MCF 10A (cell line): ENCODE measurements at regions not wholly inside any gene's neighbourhood (a gene's known extent, or its start where the extent isn't known, plus 50 kb on each side); places are given as distances from the start of the nearest gene placed in this dataset.

Experiments used
- BruUV-seq: library from RNA; stranded (reverse); fragments of 400-500 nt; replicated peaks from 2 replicates; lab custom pipeline; 2021; lab: Mats Ljungman, UMichigan
- CTCF ChIA-PET: fragments of 300-600 bp; sonication (Branson Sonifier 250); formaldehyde crosslinking; extraction: SDS; loops from one replicate; lab custom pipeline; 2021; ENCODE audit warnings: antibody characterized with exemption, inconsistent platforms; lab: Yijun Ruan, JAX
- POLR2A ChIA-PET: fragments of 300-600, 350-650 bp; sonication (Branson Sonifier 250); formaldehyde crosslinking; extraction: SDS; loops from one replicate; lab custom pipeline; 2020; ENCODE audit warnings: antibody characterized with exemption, inconsistent platforms; lab: Yijun Ruan, JAX
- DNase-seq: peaks from one replicate; pipeline ENCODE4 v3.0.0-alpha.2; 2018; ENCODE audit not compliant: unreplicated experiment
- H3K27ac Mint-ChIP-seq: one replicate; pipeline ENCODE4 v1.8.0; 2022; ENCODE audit warnings: mild to moderate bottlenecking, low read depth, mixed read lengths; ENCODE audit not compliant: unreplicated experiment
- H3K27me3 Mint-ChIP-seq: one replicate; pipeline ENCODE4 v1.8.0; 2022; ENCODE audit warnings: mixed read lengths; ENCODE audit not compliant: insufficient read depth, unreplicated experiment
- H3K36me3 Mint-ChIP-seq: one replicate; pipeline ENCODE4 v1.8.0; 2022; ENCODE audit warnings: mild to moderate bottlenecking, moderate library complexity, mixed read lengths; ENCODE audit not compliant: insufficient read depth, unreplicated experiment
- H3K4me1 Mint-ChIP-seq: one replicate; pipeline ENCODE4 v1.8.0; 2022; ENCODE audit warnings: mixed read lengths; ENCODE audit not compliant: insufficient read depth, unreplicated experiment
- H3K4me3 Mint-ChIP-seq: one replicate; pipeline ENCODE4 v1.8.0; 2022; ENCODE audit warnings: mild to moderate bottlenecking, moderate library complexity, mixed read lengths; ENCODE audit not compliant: unreplicated experiment
- H3K9me3 Mint-ChIP-seq: one replicate; pipeline ENCODE4 v1.8.0; 2022; ENCODE audit warnings: mixed read lengths; ENCODE audit not compliant: unreplicated experiment
- intact Hi-C: fragments of 100-400 bp; cut with micrococcal nuclease; formaldehyde crosslinking; loops from 2 replicates; pipeline ENCODE4 v1.14.1; 2022
- TF ChIP-seq, protein P1 (sequence below): fragments of 200-600 bp; IDR thresholded peaks from one replicate; pipeline ENCODE4 v1.8.0; 2022; ENCODE audit warnings: antibody characterized with exemption, mild to moderate bottlenecking; ENCODE audit not compliant: unreplicated experiment

DNA sequence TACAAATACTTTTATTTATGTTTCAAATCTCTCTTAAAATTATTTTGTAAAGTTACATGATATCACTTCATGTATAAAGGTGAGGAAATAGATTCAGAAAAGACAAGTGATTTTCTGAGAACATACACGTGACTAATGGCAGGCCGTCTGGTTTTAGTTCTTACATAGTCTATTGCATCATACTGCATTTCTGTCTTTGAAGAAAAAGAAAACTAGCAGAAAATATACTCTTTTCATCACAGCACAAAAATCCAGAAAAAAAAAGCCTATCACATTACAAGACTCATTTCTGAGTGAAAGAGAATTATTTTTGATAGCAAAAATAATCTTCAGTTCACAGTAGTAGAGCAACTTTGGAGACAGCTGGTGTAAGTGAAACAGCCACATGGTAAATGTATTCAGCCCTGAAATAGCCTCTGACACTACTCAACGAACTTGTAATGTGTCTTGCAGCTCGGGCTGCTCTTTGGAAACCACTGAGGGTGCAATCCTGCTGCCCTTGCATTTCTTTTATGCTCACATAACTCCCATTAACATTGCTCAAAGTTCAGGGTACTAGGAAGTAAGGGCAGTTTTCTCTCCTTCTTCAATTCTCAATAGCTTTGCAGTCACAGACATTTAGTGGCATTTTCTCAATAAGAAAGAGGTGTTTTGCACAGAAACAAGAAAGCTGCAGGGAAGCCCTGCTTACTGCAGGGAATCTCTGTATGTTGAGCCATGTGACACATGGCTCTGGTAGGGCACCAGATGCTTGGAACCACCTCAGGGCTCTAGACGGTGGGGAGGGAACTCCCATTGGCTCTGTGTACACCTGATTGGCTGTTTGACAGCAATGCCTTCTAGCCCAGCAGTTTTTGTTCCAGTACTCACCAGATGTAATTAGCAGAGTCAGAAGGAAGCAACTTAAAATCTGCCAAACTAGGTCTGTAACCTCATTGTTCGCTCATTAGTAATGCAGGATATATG is 845.3 kb upstream of the PTPRD start:
- no peaks in the 10 kb centered on the region for H3K36me3 Mint-ChIP-seq
- BruUV-seq, result no TSS peak
- H3K27ac Mint-ChIP-seq, result no peak overlapping the region
- intact Hi-C loops, result no loop called here
- no peaks in the 10 kb centered on the region for H3K27me3 Mint-ChIP-seq
- TF ChIP-seq, protein P1, sequence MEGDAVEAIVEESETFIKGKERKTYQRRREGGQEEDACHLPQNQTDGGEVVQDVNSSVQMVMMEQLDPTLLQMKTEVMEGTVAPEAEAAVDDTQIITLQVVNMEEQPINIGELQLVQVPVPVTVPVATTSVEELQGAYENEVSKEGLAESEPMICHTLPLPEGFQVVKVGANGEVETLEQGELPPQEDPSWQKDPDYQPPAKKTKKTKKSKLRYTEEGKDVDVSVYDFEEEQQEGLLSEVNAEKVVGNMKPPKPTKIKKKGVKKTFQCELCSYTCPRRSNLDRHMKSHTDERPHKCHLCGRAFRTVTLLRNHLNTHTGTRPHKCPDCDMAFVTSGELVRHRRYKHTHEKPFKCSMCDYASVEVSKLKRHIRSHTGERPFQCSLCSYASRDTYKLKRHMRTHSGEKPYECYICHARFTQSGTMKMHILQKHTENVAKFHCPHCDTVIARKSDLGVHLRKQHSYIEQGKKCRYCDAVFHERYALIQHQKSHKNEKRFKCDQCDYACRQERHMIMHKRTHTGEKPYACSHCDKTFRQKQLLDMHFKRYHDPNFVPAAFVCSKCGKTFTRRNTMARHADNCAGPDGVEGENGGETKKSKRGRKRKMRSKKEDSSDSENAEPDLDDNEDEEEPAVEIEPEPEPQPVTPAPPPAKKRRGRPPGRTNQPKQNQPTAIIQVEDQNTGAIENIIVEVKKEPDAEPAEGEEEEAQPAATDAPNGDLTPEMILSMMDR, result no peak
- peaks cover 7% of the 10 kb centered on the region for H3K4me1 Mint-ChIP-seq
- ChIA-PET CTCF (interaction anchor here (0.6 kb wide), 1 partner anchor 206 kb away, joined by 3 read pairs; no protein-coding TSS in a partner anchor), POLR2A (no interaction called here)
- no peaks in the 10 kb centered on the region for H3K9me3 Mint-ChIP-seq
- H3K4me3 Mint-ChIP-seq, result no peak overlapping the region
- DNase-seq, result peak; percentile 34

DNA sequence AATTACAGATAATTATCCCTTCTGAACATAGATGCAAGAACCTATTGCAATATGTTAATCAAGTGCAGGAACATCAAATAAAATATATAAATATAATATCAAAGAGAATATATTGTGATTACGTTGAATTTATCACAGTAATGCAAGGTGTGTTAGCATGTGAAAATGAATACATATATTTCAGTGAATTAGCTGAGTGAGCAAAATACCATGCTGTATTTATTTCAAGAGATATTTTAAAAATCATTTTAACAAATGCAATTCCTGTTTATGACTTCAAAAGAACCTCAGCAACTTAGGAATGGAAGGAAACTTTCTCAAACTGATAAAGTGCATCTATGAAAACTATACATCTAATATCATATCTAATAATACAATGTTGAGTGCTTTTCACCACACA is 856.9 kb upstream of the PTPRD start:
- Mint-ChIP-seq H3K27ac (no peak overlapping the region), H3K9me3 (no peaks in the 10 kb centered on the region), H3K36me3 (no peaks in the 10 kb centered on the region), H3K4me3 (no peak overlapping the region), H3K27me3 (no peaks in the 10 kb centered on the region), H3K4me1 (no peaks in the 10 kb centered on the region)
- no peak for DNase-seq
- ChIA-PET CTCF (no interaction called here), POLR2A (no interaction called here)
- TF ChIP-seq, protein P1, result no peak
- intact Hi-C loops, result no loop called here
- BruUV-seq, result no TSS peak

DNA sequence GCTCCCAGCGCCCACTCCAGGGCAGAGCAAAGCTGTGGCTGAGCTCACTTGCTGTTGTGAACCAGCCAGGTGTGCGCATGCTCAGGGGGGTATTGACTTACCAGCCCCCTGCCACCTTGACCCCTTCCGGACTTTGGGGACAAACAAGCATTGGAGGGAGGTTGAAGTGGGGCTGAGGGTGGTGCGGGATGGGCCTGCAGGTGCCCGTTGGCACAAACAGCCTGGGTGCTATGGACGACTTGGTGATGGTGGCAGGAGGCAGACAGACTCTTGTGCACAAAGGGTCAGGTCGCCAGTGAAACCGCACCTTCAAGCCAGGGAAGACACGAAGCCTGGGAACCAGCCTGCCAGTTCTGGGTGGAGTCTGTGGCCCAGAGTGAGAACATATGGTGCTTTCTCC is 858.5 kb upstream of the PTPRD start:
- Mint-ChIP-seq H3K27ac (no peak overlapping the region), H3K36me3 (no peaks in the 10 kb centered on the region), H3K4me3 (no peak overlapping the region), H3K4me1 (no peaks in the 10 kb centered on the region), H3K9me3 (no peaks in the 10 kb centered on the region), H3K27me3 (no peaks in the 10 kb centered on the region)
- POLR2A ChIA-PET, result no interaction called here
- CTCF ChIA-PET, result interaction anchor here (1.0 kb wide), 1 partner anchor 113 kb away, joined by 3 read pairs; no protein-coding TSS in a partner anchor
- DNase-seq, result no peak
- intact Hi-C loops, result no loop called here
- BruUV-seq, result no TSS peak
- TF ChIP-seq, protein P1, result no peak

DNA sequence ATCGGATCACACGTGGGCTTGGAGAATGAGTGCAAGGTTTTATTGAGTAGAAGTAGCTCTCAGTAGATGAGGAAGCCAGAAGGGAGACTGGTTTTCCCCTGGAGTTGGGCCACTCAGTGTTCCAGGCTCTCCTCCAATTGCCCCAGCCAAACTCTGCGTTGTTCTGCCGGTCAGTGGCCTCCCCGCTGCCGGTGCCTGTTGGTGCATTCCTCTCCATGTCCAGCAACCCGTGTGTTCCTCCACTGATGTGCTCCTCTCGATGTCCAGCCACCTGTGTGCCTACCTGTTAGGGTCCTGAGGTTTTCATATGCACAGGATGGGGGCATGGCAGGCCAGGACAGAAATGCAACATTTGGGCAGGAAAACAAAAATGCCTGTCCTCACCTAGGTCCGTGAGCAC is 888.0 kb upstream of the PTPRD start:
- Mint-ChIP-seq H3K27me3 (peaks cover 10% of the 10 kb centered on the region), H3K4me3 (no peak overlapping the region), H3K36me3 (no peaks in the 10 kb centered on the region), H3K4me1 (no peaks in the 10 kb centered on the region), H3K27ac (no peak overlapping the region), H3K9me3 (no peaks in the 10 kb centered on the region)
- BruUV-seq, result no TSS peak
- ChIA-PET POLR2A (no interaction called here), CTCF (no interaction called here)
- TF ChIP-seq, protein P1, result no peak
- intact Hi-C loops, result no loop called here
- DNase-seq, result no peak
